SH-SY5Y (cell line): ENCODE measurements at regions not wholly inside any gene's neighbourhood (a gene's known extent, or its start where the extent isn't known, plus 50 kb on each side); places are given as distances from the start of the nearest gene placed in this dataset.

ENCODE experiments used
- GATA2 ChIP-seq: IDR thresholded peaks from 2 replicates; pipeline ENCODE4 v1.6.1; 2011; ENCODE audit warnings: mild to moderate bottlenecking, low read depth, low read length
- GATA3 ChIP-seq: IDR thresholded peaks from 2 replicates; pipeline ENCODE4 v1.6.1; 2011; ENCODE audit warnings: low read depth, mild to moderate bottlenecking, low read length, moderate library complexity

DNA sequence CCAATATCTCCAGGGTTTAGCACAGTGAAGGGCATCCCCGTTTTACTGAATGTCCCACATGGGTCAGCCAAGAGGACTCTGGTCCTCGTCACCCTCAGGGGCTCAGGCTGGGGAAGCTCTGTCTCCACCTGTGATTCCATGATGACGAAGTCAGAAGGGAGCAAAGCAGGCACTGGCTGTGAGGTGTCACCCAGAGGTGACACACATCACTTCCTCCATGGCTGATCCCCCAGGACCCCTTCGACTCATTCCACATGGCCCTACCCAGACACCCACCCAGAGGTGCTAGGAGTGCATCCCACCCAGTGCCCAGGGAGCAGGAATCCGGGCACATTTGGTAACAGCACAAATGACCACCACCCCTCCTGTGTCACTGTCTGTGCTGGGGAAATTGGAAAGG, 145.2 kb upstream of the VSTM2B start:
- no peak for TF ChIP-seq GATA2
- no peak for TF ChIP-seq GATA3
